DND-41 (cell line): ENCODE measurements at regions not wholly inside any gene's neighbourhood (a gene's known extent, or its start where the extent isn't known, plus 50 kb on each side); places are given as distances from the start of the nearest gene placed in this dataset.

Experiments used
- ATAC-seq: fragments of 200-7000 bp; cut with Tn5 transposase; 3 replicates; pipeline ENCODE4 v1.9.1; 2021; ENCODE audit warnings: low read depth; ENCODE audit not compliant: insufficient read depth
- DNase-seq: peaks from one replicate; pipeline ENCODE4 v3.0.0-alpha.2; 2020
- H2AFZ ChIP-seq: 2 replicates; pipeline ENCODE4 v1.6.0; 2012; ENCODE audit warnings: low read depth, low read length
- H3K27ac ChIP-seq: 2 replicates; pipeline ENCODE4 v1.5.1; 2012; ENCODE audit warnings: low read length, inconsistent platforms
- H3K27me3 ChIP-seq: fragments of 200-600 bp; sonication (generic); 2 replicates; pipeline ENCODE4 v1.6.0; 2012; ENCODE audit warnings: low read length, mild to moderate bottlenecking, inconsistent platforms; ENCODE audit not compliant: insufficient read depth, poor library complexity
- H3K36me3 ChIP-seq: 2 replicates; pipeline ENCODE4 v1.5.1; 2012; ENCODE audit warnings: low read length, inconsistent platforms; ENCODE audit not compliant: insufficient read depth
- H3K4me1 ChIP-seq: 2 replicates; pipeline ENCODE4 v1.5.1; 2012; ENCODE audit warnings: mild to moderate bottlenecking, low read length; ENCODE audit not compliant: insufficient read depth
- H3K4me2 ChIP-seq: 2 replicates; pipeline ENCODE4 v1.6.0; 2012; ENCODE audit warnings: mild to moderate bottlenecking, moderate library complexity, low read length, inconsistent platforms; ENCODE audit not compliant: insufficient read depth
- H3K4me3 ChIP-seq, 2 experiments: fragments of 200-600 bp in 1 of 2; shearing (Covaris generic) in 1 of 2; 2 replicates each; pipeline ENCODE4 v1.5.1; 2012 to 2016; ENCODE audit warnings: inconsistent platforms in 2 of 2, low read length in 2 of 2, mild to moderate bottlenecking in 2 of 2, low read depth in 1 of 2, moderate library complexity in 1 of 2
- H3K79me2 ChIP-seq: 2 replicates; pipeline ENCODE4 v1.6.0; 2012; ENCODE audit warnings: low read length, inconsistent platforms; ENCODE audit not compliant: insufficient read depth
- H3K9ac ChIP-seq: 2 replicates; pipeline ENCODE4 v1.6.0; 2012; ENCODE audit warnings: low read depth, mild to moderate bottlenecking, inconsistent platforms, low read length, moderate library complexity
- H3K9me3 ChIP-seq: 2 replicates; pipeline ENCODE4 v1.5.1; 2012; ENCODE audit warnings: low read length, moderate library complexity, mild to moderate bottlenecking, inconsistent platforms; ENCODE audit not compliant: insufficient read depth, severe bottlenecking
- H4K20me1 ChIP-seq: 2 replicates; pipeline ENCODE4 v1.6.0; 2012; ENCODE audit warnings: low read length; ENCODE audit not compliant: insufficient read depth
- EZH2 ChIP-seq: IDR thresholded peaks from 3 replicates; pipeline ENCODE4 v1.6.1; 2012; ENCODE audit warnings: borderline replicate concordance, low read depth, mild to moderate bottlenecking, moderate library complexity, low read length, inconsistent platforms; ENCODE audit not compliant: severe bottlenecking
- TF ChIP-seq, protein P1 (sequence below): IDR thresholded peaks from 2 replicates; pipeline ENCODE4 v1.5.1; 2012; ENCODE audit warnings: borderline replicate concordance, low read length, moderate library complexity, mild to moderate bottlenecking; ENCODE audit not compliant: poor library complexity, severe bottlenecking; ENCODE audit errors: extremely low read depth

DNA sequence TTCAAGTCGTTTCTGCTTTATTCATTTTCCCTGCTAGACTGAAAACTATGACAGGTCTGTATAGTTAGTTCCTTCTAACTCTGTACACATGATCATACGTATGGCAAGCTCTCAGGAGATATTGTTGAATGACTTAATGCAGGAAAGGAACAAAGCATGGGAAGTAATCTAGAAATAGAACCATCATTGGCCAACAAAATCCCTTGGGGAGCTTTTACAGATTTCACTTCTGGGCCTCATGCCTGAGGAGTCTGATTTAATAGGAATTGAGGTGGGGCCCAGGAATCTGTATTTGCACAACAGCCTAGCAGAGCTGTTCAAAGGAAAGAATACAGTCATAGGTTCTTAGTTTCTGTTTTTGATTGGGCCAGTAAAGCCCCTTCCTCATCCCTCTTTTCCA lies 229.2 kb downstream of the MAP2K6 start:
- no peak overlapping the region for H2AFZ ChIP-seq
- DNase-seq, result no peak
- H3K79me2 ChIP-seq, result no peaks in the 10 kb centered on the region
- no peaks in the 10 kb centered on the region for H4K20me1 ChIP-seq
- no peaks in the 10 kb centered on the region for H3K4me1 ChIP-seq
- no peaks in the 10 kb centered on the region for H3K36me3 ChIP-seq
- no peak overlapping the region for H3K4me2 ChIP-seq
- H3K27me3 ChIP-seq, result no peaks in the 10 kb centered on the region
- TF ChIP-seq, protein P1, sequence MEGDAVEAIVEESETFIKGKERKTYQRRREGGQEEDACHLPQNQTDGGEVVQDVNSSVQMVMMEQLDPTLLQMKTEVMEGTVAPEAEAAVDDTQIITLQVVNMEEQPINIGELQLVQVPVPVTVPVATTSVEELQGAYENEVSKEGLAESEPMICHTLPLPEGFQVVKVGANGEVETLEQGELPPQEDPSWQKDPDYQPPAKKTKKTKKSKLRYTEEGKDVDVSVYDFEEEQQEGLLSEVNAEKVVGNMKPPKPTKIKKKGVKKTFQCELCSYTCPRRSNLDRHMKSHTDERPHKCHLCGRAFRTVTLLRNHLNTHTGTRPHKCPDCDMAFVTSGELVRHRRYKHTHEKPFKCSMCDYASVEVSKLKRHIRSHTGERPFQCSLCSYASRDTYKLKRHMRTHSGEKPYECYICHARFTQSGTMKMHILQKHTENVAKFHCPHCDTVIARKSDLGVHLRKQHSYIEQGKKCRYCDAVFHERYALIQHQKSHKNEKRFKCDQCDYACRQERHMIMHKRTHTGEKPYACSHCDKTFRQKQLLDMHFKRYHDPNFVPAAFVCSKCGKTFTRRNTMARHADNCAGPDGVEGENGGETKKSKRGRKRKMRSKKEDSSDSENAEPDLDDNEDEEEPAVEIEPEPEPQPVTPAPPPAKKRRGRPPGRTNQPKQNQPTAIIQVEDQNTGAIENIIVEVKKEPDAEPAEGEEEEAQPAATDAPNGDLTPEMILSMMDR, result no peak
- TF ChIP-seq EZH2, result no peak
- H3K27ac ChIP-seq, result no peak overlapping the region
- no peaks in the 10 kb centered on the region for H3K9me3 ChIP-seq
- ATAC-seq, result no peak
- no peak overlapping the region for H3K4me3 ChIP-seq
- H3K9ac ChIP-seq, result no peak overlapping the region

DNA sequence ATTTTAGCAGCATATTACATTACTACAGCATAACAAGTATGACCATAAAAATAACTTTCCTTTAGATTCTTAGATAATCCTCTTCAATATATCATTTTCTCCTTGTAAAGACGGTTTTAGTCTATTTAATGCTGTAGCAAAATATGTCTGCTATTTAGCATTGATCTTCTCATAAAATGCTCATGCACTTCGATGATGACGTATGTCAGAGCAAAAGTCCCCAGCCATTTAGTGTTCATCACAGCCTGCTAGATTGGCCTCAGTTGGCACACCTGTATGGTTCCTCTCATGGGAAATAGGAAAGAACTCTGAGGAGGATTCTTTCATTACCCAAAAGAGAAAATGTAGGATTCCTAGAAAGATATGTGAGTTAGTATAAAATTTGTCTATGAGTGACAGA lies 232.2 kb downstream of the MAP2K6 start:
- Histone ChIP-seq H3K79me2 (no peaks in the 10 kb centered on the region), H3K27me3 (no peaks in the 10 kb centered on the region), H3K9me3 (no peaks in the 10 kb centered on the region), H4K20me1 (no peaks in the 10 kb centered on the region), H3K4me1 (no peaks in the 10 kb centered on the region), H2AFZ (no peak overlapping the region), H3K9ac (no peak overlapping the region), H3K4me3 (no peak overlapping the region), H3K4me2 (no peak overlapping the region), H3K36me3 (no peaks in the 10 kb centered on the region), H3K27ac (no peak overlapping the region)
- no peak for TF ChIP-seq EZH2
- TF ChIP-seq, protein P1, result no peak
- no peak for ATAC-seq
- no peak for DNase-seq

DNA sequence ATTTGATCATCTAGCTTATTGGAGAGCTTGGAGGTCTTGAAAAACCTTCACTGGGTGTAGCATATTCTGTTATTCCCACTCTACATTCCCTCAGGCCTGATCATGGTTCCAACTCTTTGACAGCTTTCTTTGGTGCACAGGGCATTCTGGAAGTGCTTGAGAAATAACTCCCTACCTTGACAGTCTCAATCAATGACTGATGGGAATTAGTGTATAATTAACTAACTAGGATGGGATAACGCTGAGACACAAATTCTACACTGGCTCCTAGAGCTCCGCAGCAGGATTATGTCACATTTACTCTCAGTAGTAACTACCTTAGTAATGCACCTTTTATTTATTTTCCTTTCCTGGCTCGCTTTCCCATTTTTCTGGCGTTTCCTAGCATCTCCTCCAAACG lies 236.4 kb downstream of the MAP2K6 start:
- DNase-seq (no peak), ATAC-seq (no peak)
- no peak overlapping the region for H2AFZ ChIP-seq
- no peaks in the 10 kb centered on the region for H3K36me3 ChIP-seq
- H3K9me3 ChIP-seq, result no peaks in the 10 kb centered on the region
- H3K27ac ChIP-seq, result no peak overlapping the region
- H3K27me3 ChIP-seq, result no peaks in the 10 kb centered on the region
- H3K4me2 ChIP-seq, result no peak overlapping the region
- TF ChIP-seq, protein P1, result no peak
- TF ChIP-seq EZH2, result no peak
- no peak overlapping the region for H3K9ac ChIP-seq
- H4K20me1 ChIP-seq, result no peaks in the 10 kb centered on the region
- no peaks in the 10 kb centered on the region for H3K4me1 ChIP-seq
- no peaks in the 10 kb centered on the region for H3K79me2 ChIP-seq
- no peak overlapping the region for H3K4me3 ChIP-seq

DNA sequence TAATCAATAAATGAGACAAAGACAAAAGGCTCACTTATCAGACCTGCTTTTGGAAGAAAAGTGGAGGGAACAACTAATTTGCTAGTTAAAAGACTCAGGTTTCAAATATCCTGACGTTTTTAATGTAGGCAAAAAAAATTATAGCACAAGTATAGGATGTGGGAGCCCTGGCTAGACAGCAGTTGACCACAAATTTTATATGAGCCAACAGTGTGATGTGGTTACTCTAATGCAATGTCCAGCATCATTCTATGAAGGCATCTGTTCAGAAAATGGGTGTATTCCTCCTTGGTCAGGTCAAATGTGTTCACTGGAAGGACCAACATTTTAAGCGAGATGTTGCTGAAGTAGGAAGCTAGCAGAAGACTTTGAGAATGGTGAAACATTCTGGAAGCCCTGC lies 237.4 kb downstream of the MAP2K6 start:
- TF ChIP-seq, protein P1, result no peak
- TF ChIP-seq EZH2, result no peak
- no peaks in the 10 kb centered on the region for H3K9me3 ChIP-seq
- no peaks in the 10 kb centered on the region for H4K20me1 ChIP-seq
- no peak for DNase-seq
- H2AFZ ChIP-seq, result no peak overlapping the region
- no peak overlapping the region for H3K4me2 ChIP-seq
- H3K36me3 ChIP-seq, result no peaks in the 10 kb centered on the region
- ATAC-seq, result no peak
- no peaks in the 10 kb centered on the region for H3K4me1 ChIP-seq
- H3K4me3 ChIP-seq, result no peak overlapping the region
- H3K79me2 ChIP-seq, result no peaks in the 10 kb centered on the region
- no peak overlapping the region for H3K27ac ChIP-seq
- no peak overlapping the region for H3K9ac ChIP-seq
- no peaks in the 10 kb centered on the region for H3K27me3 ChIP-seq
